Lung (tissue), 11 donors: ENCODE measurements at regions not wholly inside any gene's neighbourhood (a gene's known extent, or its start where the extent isn't known, plus 50 kb on each side); places are given as distances from the start of the nearest gene placed in this dataset.

Experiments used
- ATAC-seq: fragments of 200-7000 bp; cut with Tn5 transposase; one replicate; pipeline ENCODE4 v1.9.1; 2020; ENCODE audit warnings: moderate number of reproducible peaks; ENCODE audit not compliant: insufficient read depth, low FRiP score
- DNase-seq, 3 donors: peaks; one replicate each; pipeline ENCODE4 v3.0.0-alpha.2; 2013 to 2017
- H3K27ac ChIP-seq, 2 donors: one replicate each; pipeline ENCODE4 v1.5.1; 2013; ENCODE audit warnings: mild to moderate bottlenecking in 2 of 2, moderate library complexity in 2 of 2, control low read depth in 1 of 2, inconsistent platforms in 1 of 2, low read depth in 1 of 2, low read length in 1 of 2
- H3K27me3 ChIP-seq, 3 donors: one replicate each; pipeline ENCODE4 v1.5.1; 2013; ENCODE audit warnings: low read length in 2 of 3; ENCODE audit not compliant: control insufficient read depth in 3 of 3, insufficient read depth in 3 of 3
- H3K36me3 ChIP-seq, 4 donors: one replicate each; pipeline ENCODE4 v1.5.1; 2013; ENCODE audit warnings: low read length in 4 of 4, mild to moderate bottlenecking in 1 of 4, moderate library complexity in 1 of 4; ENCODE audit not compliant: control insufficient read depth in 4 of 4, insufficient read depth in 4 of 4
- H3K4me1 ChIP-seq, 5 donors: one replicate each; pipeline ENCODE4 v1.5.1; 2013; ENCODE audit warnings: low read length in 5 of 5, mild to moderate bottlenecking in 2 of 5, moderate library complexity in 1 of 5; ENCODE audit not compliant: control insufficient read depth in 5 of 5, insufficient read depth in 5 of 5
- H3K4me3 ChIP-seq: one replicate; pipeline ENCODE4 v1.5.1; 2013; ENCODE audit warnings: mild to moderate bottlenecking, control low read depth, moderate library complexity
- H3K9ac ChIP-seq, 2 donors: one replicate each; pipeline ENCODE4 v1.5.1; 2013; ENCODE audit warnings: low read length in 2 of 2, control low read depth in 1 of 2; ENCODE audit not compliant: insufficient read depth in 1 of 2
- H3K9me3 ChIP-seq, 4 donors: one replicate each; pipeline ENCODE4 v1.5.1; 2013; ENCODE audit warnings: low read length in 3 of 4, mild to moderate bottlenecking in 1 of 4, moderate library complexity in 1 of 4; ENCODE audit not compliant: control insufficient read depth in 4 of 4, insufficient read depth in 3 of 4
- WGBS, 2 donors: extraction: QIAGEN DNeasy Blood & Tissue Kit; methylation state at CpG; one replicate each; pipeline ENCODE4 v1.1.7; 2013; 5-methylcytosine and 5-hydroxymethylcytosine counted together
- TF ChIP-seq, protein P1 (sequence below): IDR thresholded peaks from 2 replicates; pipeline ENCODE4 v1.5.1; 2012; ENCODE audit warnings: mild to moderate bottlenecking; ENCODE audit errors: control extremely low read depth, extremely low read depth
- donor health status: control.
- donor health status: control.
- donor health status: Bipolar disorder and iron deficiency.
- donor health status: healthy.
- donor health status: DM: yes; HTN: yes; CAD: no.

DNA sequence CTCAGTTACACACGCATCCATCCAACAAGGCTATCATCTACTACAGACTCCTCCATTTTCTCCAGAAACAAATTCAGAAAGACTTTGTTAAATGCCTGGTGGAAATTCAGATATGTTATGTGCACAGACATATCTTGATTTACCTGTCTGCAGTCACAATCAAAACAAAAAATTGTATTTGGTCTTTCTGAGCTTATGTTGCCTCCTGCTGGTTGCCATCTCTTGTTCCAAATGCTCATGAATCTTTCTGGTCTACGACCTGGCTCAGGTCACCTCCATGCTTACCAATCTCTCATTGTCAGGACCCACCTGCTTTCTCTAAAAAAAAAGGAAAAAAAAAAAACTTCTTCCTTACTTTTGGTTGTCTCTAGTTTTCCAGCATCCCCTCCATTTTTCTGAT, 169.2 kb upstream of the PLXNC1 start:
- DNase-seq (peak in 2 of 3 donors; percentile 41), ATAC-seq (no peak)
- Histone ChIP-seq H3K9ac (no peak overlapping the region), H3K9me3 (no peaks in the 10 kb centered on the region), H3K36me3 (no peaks in the 10 kb centered on the region), H3K4me1 (peaks cover 0 to 14% (median 0%) of the 10 kb centered on the region in 5 donors), H3K27me3 (no peaks in the 10 kb centered on the region), H3K4me3 (no peak overlapping the region), H3K27ac (no peak overlapping the region)
- WGBS, 2 donors = 60 to 63% methylated on average over 2 of the region's 2 CpGs
- TF ChIP-seq, protein P1, sequence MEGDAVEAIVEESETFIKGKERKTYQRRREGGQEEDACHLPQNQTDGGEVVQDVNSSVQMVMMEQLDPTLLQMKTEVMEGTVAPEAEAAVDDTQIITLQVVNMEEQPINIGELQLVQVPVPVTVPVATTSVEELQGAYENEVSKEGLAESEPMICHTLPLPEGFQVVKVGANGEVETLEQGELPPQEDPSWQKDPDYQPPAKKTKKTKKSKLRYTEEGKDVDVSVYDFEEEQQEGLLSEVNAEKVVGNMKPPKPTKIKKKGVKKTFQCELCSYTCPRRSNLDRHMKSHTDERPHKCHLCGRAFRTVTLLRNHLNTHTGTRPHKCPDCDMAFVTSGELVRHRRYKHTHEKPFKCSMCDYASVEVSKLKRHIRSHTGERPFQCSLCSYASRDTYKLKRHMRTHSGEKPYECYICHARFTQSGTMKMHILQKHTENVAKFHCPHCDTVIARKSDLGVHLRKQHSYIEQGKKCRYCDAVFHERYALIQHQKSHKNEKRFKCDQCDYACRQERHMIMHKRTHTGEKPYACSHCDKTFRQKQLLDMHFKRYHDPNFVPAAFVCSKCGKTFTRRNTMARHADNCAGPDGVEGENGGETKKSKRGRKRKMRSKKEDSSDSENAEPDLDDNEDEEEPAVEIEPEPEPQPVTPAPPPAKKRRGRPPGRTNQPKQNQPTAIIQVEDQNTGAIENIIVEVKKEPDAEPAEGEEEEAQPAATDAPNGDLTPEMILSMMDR = peak; percentile 30

DNA sequence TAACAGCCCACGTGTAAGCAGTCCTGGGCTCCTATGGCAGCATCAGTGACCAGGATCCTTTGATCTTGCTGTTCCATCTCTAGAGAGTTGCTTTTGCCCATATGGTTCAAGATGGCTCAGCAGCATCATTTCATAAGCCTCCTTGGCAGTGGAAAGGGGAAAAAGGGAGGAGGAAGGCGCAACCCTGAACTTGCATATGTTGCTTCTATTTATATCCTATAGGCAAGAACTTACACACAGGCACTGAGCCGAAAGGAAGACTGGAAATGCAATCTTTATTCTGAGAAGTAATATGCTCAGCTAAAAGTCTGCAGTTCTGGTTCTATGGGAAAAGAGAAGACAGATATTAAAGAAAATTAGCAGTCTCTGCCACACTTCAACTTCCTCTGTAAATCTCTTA, 167.7 kb upstream of the PLXNC1 start:
- DNase-seq = peak in 2 of 3 donors; percentile 32 to 65
- TF ChIP-seq, protein P1 = no peak
- ATAC-seq = no peak
- no peaks in the 10 kb centered on the region for H3K9me3 ChIP-seq
- H3K27me3 ChIP-seq = no peaks in the 10 kb centered on the region
- WGBS, 2 donors = 82 to 83% methylated on average over 3 of the region's 3 CpGs
- peaks cover 0 to 4% (median 0%) of the 10 kb centered on the region in 5 donors for H3K4me1 ChIP-seq
- H3K4me3 ChIP-seq = no peak overlapping the region
- H3K27ac ChIP-seq = no peak overlapping the region
- H3K9ac ChIP-seq = no peak overlapping the region
- no peaks in the 10 kb centered on the region for H3K36me3 ChIP-seq

DNA sequence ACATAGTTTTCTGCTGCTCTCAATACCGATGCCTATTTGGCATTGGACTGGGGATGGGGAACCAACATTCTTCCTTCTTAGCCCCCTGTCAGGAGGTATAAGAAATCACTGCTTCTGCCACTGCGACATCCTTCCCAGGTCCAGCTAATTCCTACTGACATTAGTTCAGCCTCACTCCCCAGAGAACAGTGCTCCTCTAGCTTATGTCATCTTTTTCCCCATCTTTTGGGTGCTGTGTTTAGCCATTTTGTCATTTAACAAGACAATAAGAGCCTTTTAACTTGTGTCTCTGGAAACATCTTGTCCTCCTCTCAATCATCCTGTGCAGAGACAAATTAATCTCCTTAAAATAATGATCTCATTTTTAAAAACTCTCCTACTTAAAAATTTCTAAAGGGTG, 167.0 kb upstream of the PLXNC1 start:
- H3K36me3 ChIP-seq = no peaks in the 10 kb centered on the region
- no peaks in the 10 kb centered on the region for H3K9me3 ChIP-seq
- no peak overlapping the region for H3K27ac ChIP-seq
- TF ChIP-seq, protein P1 = no peak
- no peak overlapping the region for H3K9ac ChIP-seq
- no peaks in the 10 kb centered on the region for H3K27me3 ChIP-seq
- DNase-seq (no peak), ATAC-seq (no peak)
- H3K4me3 ChIP-seq = no peak overlapping the region
- peaks cover 0 to 4% (median 0%) of the 10 kb centered on the region in 5 donors for H3K4me1 ChIP-seq
- 95 to 98% methylated on average over 2 of the region's 2 CpGs for WGBS, 2 donors

DNA sequence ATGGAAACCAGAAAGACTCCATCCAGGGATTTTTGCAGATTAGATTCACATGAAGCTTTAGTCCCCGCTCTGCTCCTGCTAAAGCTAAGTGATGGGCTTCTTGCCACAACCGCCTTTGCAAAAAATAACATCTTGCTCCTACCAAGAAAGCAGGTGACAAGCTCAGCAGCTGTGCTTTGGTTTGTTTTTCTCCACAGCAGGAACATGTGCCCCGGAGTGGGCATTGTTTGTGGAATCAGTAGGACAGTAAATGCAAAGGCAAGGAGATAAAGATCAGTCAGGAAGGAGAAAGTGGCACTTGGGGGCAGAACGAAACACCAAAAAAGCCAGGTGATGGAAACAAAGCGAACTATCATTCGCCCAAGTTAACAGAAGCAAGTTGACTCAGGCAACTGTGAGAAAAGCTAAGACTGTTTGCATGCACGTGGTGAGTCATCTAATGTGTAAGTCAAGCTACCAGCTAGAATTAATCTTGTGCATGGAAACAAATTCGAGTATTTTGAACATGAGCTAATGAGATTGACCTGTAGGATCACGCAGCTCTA, 165.5 kb upstream of the PLXNC1 start:
- Histone ChIP-seq H3K9ac (no peak overlapping the region), H3K4me1 (peaks cover 0 to 4% (median 0%) of the 10 kb centered on the region in 5 donors), H3K36me3 (no peaks in the 10 kb centered on the region), H3K9me3 (no peaks in the 10 kb centered on the region), H3K27ac (no peak overlapping the region), H3K27me3 (no peaks in the 10 kb centered on the region), H3K4me3 (no peak overlapping the region)
- ATAC-seq (no peak), DNase-seq (no peak)
- 52 to 67% methylated on average over 9 of the region's 9 CpGs for WGBS, 2 donors
- TF ChIP-seq, protein P1 = no peak
